SKM-1 (cell line): ENCODE measurements at regions not wholly inside any gene's neighbourhood (a gene's known extent, or its start where the extent isn't known, plus 50 kb on each side); places are given as distances from the start of the nearest gene placed in this dataset.

Experiments
- DNase-seq: peaks from one replicate; lab custom pipeline; 2025; ENCODE audit not compliant: unreplicated experiment; lab: John Stamatoyannopoulos, UW

GRCh38 chr9:81394881-81395675 is 294.3 kb downstream of the TLE1 start:
- no peak for DNase-seq

GRCh38 chr9:81393985-81394811 is 295.1 kb downstream of the TLE1 start:
- no peak for DNase-seq

- no peak for DNase-seq
Measured at GRCh38 chr9:81391457-81391825, 297.9 kb downstream of the TLE1 start.

GRCh38 chr9:81390792-81391456 is 298.4 kb downstream of the TLE1 start:
- DNase-seq: no peak

GRCh38 chr9:81389569-81389993 is 299.8 kb downstream of the TLE1 start:
- no peak for DNase-seq

GRCh38 chr9:81388831-81389230 is 300.5 kb downstream of the TLE1 start:
- DNase-seq: no peak

GRCh38 chr9:81387360-81388106 is 301.8 kb downstream of the TLE1 start:
- no peak for DNase-seq

- DNase-seq: no peak
Measured at GRCh38 chr9:81384911-81385310, 304.4 kb downstream of the TLE1 start.

- no peak for DNase-seq
Measured at GRCh38 chr9:81382281-81382680, 307.1 kb downstream of the TLE1 start.

- no peak for DNase-seq
Measured at GRCh38 chr9:81381694-81382093, 307.7 kb downstream of the TLE1 start.

- DNase-seq: no peak
Measured at GRCh38 chr9:81380504-81381359, 308.6 kb downstream of the TLE1 start.

GRCh38 chr9:81379655-81380054 is 309.7 kb downstream of the TLE1 start:
- DNase-seq: no peak

GRCh38 chr9:81377921-81378320 is 311.4 kb downstream of the TLE1 start:
- DNase-seq: no peak

- no peak for DNase-seq
Measured at GRCh38 chr9:81377320-81377719, 312.0 kb downstream of the TLE1 start.

- DNase-seq: no peak
Measured at GRCh38 chr9:81375187-81376100, 313.9 kb downstream of the TLE1 start.

- DNase-seq: no peak
Measured at GRCh38 chr9:81374459-81375186, 314.7 kb downstream of the TLE1 start.

GRCh38 chr9:81373294-81373693 is 316.1 kb downstream of the TLE1 start:
- no peak for DNase-seq

GRCh38 chr9:81372628-81373191 is 316.6 kb downstream of the TLE1 start:
- DNase-seq: no peak
